LNCaP clone FGC (cell line): ENCODE measurements at regions not wholly inside any gene's neighbourhood (a gene's known extent, or its start where the extent isn't known, plus 50 kb on each side); places are given as distances from the start of the nearest gene placed in this dataset.
"Not testable (repeated sequence)": the region's sequence is repeated elsewhere in the genome, so short reads cannot be mapped to it uniquely, and the experiment has no call there.

Experiments
- DNase-seq: peaks from one replicate; pipeline ENCODE4 v3.0.0-alpha.2; 2011; ENCODE audit warnings: low read depth
- H3K4me3 ChIP-seq: 2 replicates; pipeline ENCODE4 v1.5.1; 2011; ENCODE audit warnings: mild to moderate bottlenecking, low read depth, low read length, control low read depth
- TF ChIP-seq, protein P1 (sequence below): IDR thresholded peaks from 2 replicates; pipeline ENCODE4 v1.5.1; 2012; ENCODE audit warnings: mild to moderate bottlenecking; ENCODE audit not compliant: control insufficient read depth, insufficient read depth; ENCODE audit errors: extremely low read depth

DNA sequence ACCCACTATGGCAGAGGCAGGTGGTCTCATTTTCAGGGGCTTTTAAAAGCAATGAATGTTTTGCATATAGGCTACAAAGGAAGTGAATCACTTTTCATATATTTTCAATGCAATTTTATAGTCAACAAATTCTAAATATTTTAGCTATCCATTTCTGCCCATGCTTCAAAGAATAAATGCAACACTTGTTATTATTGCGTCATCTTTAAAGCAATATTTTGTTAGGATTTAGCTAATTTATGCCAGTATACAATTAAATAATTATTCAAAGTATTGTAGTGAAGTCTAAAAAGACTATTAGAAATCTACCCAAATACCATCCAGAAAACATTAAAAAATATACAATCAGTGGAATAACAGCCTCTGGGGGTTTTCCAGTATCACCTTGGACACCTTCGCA lies 509.1 kb upstream of the SPANXN1 start:
- no peak for DNase-seq
- TF ChIP-seq, protein P1, sequence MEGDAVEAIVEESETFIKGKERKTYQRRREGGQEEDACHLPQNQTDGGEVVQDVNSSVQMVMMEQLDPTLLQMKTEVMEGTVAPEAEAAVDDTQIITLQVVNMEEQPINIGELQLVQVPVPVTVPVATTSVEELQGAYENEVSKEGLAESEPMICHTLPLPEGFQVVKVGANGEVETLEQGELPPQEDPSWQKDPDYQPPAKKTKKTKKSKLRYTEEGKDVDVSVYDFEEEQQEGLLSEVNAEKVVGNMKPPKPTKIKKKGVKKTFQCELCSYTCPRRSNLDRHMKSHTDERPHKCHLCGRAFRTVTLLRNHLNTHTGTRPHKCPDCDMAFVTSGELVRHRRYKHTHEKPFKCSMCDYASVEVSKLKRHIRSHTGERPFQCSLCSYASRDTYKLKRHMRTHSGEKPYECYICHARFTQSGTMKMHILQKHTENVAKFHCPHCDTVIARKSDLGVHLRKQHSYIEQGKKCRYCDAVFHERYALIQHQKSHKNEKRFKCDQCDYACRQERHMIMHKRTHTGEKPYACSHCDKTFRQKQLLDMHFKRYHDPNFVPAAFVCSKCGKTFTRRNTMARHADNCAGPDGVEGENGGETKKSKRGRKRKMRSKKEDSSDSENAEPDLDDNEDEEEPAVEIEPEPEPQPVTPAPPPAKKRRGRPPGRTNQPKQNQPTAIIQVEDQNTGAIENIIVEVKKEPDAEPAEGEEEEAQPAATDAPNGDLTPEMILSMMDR = no peak
- no peak overlapping the region for H3K4me3 ChIP-seq

DNA sequence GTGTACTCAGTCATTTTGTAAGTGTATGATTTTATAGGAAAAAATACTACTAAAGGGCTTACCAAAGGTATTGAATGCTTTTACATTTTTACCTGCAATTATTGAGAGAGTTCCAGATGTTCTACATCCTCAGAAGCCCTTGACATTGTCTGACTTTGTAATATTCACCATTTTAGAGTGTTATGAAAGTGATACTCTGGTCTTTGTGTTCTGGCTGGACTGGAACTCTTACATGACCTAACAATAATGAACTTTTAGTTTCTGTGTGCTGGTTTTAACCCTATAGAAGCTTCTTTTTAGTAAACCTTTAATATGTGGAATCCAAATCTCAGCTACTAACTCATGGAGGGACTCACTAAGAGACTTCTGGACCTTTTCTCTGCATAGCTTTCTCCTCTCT lies 478.8 kb upstream of the SPANXN1 start:
- H3K4me3 ChIP-seq = no peak overlapping the region
- no peak for DNase-seq
- TF ChIP-seq, protein P1 = no peak

DNA sequence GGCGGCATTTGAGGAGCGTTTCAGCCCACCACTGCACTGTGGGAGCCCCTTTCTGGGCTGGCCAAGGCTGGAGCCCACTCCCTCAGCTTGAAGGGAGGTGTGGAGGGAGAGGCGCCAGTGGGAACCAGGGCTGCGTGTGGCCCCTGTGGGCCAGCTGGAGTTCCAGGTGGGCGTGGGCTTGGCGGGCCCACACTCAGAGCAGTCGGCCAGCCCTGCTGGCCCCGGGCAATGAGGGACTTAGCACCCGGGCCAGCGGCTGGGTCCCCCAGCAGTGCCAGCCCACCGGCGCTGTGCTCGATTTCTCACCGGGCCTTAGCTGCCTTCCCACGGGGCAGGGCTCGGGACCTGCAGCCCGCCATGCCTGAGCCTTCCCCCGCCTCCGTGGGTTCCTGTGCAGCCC lies 463.8 kb upstream of the SPANXN1 start:
- H3K4me3 ChIP-seq, DNase-seq: not testable (repeated sequence)

DNA sequence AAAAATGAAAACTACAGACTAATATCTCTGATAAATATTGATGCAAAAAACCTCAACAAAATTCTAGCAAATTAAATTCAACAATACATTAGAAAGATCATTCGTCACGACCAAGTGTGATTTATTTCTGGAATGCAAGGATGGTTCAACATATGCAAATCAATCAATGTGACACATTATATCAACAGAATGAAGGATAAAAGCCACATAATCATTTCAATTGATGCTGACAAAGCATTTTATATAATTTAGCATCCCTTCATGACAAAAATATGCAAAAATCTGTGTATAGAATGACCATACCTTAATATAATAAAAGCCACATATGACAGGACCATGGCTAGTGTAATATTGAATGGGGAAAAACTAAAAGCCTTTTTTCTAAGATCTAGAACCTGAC lies 457.2 kb upstream of the SPANXN1 start:
- TF ChIP-seq, protein P1 = no peak
- DNase-seq = no peak
- H3K4me3 ChIP-seq = no peak overlapping the region

DNA sequence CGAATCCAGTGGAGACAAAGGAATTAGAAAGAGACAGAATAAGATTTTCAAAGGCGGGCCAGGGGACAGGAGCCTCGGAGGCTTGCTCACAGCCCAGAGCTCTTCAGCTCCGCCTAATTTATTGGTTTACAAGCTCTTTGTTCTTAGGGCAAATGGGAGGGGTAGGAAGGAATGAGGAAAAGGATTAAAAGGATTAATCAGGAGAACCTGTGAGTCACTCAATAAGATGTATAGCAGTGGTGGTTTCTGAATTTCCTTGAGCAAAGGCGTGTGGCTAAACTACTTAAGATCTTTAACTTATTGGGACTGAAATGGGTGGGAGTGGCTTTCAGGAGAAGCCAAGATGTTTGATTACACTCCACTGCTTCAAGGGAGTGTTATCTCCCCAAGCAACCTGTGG lies 456.0 kb upstream of the SPANXN1 start:
- DNase-seq = no peak

DNA sequence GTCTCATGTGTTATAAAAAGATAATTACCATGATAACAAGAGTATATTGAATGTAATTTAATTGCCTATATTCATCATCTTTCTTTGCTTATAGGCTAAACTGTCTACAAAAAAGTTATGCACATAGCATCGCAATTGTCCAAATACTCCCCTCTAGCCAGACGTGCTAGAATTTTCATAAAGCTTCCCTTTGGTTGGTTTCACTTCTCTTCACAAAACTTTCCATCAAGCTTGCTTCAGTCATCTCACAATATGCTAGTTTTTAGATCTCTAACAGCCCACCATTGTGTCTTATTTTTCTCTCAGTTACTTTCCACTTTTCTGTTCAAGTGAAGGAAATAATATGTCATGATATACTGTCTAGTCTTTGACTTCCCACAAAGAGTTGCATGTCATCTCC lies 448.3 kb upstream of the SPANXN1 start:
- TF ChIP-seq, protein P1 = no peak
- H3K4me3 ChIP-seq = no peak overlapping the region
- no peak for DNase-seq

More for the DNA sequence above, 456.0 kb upstream of the SPANXN1 start:
- H3K4me3 ChIP-seq = no peak overlapping the region
- TF ChIP-seq, protein P1 = no peak

DNA sequence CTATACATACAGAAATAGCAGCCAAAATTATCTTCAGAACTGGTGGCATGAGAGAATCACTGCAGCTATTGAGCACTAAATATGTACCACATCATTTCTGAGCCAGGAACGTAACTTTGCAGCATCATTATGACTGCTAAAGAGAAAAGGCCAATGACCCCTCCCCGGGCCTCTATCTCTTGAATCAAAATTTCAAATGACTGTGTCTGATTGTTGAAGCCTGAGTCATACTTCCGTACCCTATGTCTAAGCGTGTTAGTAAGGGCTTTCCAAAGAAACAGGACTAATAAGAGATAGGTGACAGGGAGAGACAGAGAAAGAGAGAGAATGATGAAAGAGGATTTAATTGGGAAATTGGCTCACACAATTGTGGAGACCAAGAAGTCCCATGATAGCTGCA lies 445.5 kb upstream of the SPANXN1 start:
- TF ChIP-seq, protein P1 = no peak
- DNase-seq = no peak
- H3K4me3 ChIP-seq = no peak overlapping the region
